B cell (primary cell): ENCODE measurements at regions not wholly inside any gene's neighbourhood (a gene's known extent, or its start where the extent isn't known, plus 50 kb on each side); places are given as distances from the start of the nearest gene placed in this dataset.

Source experiments
- CTCF ChIP-seq: fragments of 200-600 bp; IDR thresholded peaks from one replicate; pipeline ENCODE4 v1.8.0; 2022; ENCODE audit warnings: antibody characterized with exemption, mild to moderate bottlenecking
- EZH2 ChIP-seq: IDR thresholded peaks from 2 replicates; pipeline ENCODE4 v1.6.1; 2012; ENCODE audit warnings: borderline replicate concordance, low read depth, mild to moderate bottlenecking, moderate library complexity, low read length; ENCODE audit not compliant: insufficient read depth, poor library complexity, severe bottlenecking

- TF ChIP-seq CTCF = no peak
- no peak for TF ChIP-seq EZH2
Observed at GRCh38 chr1:83109692-83110091, 889.2 kb downstream of the TTLL7 start.
